ENCODE measurements at regions not wholly inside any gene's neighbourhood (a gene's known extent, or its start where the extent isn't known, plus 50 kb on each side); places are given as distances from the start of the nearest gene placed in this dataset.

- no peaks in the 10 kb centered on the region for H3K36me3 ChIP-seq (ENCODE audit: insufficient read depth, low read length)
- TF ChIP-seq CTCF (IDR thresholded peaks at IDR 0.05; ENCODE audit: low read length) (no peak), EZH2 (IDR thresholded peaks at IDR 0.05; ENCODE audit: borderline replicate concordance, low read length) (no peak)
- no peak overlapping the region for H3K9ac ChIP-seq (ENCODE audit: low read length)
- no peak overlapping the region for H3K27ac ChIP-seq (ENCODE audit: low read depth, low read length, poor library complexity, severe bottlenecking)
- no peaks in the 10 kb centered on the region for H3F3A ChIP-seq (ENCODE audit: insufficient read depth, low read length)
- no peaks in the 10 kb centered on the region for H3K27me3 ChIP-seq (ENCODE audit: insufficient read depth, low read length)
- H2AFZ ChIP-seq (ENCODE audit: low read length), result no peak overlapping the region
- no peak overlapping the region for H3K4me3 ChIP-seq (ENCODE audit: low read depth, low read length, poor library complexity, severe bottlenecking)
- no peaks in the 10 kb centered on the region for H3K9me2 ChIP-seq (ENCODE audit: low read depth, low read length)
- H3K9me3 ChIP-seq (ENCODE audit: low read length), result no peaks in the 10 kb centered on the region
- H3K4me2 ChIP-seq (ENCODE audit: low read length), result no peak overlapping the region
- H4K20me1 ChIP-seq (ENCODE audit: insufficient read depth, low read length), result no peaks in the 10 kb centered on the region
- no peaks in the 10 kb centered on the region for H3K79me2 ChIP-seq (ENCODE audit: insufficient read depth, low read length)
- no peaks in the 10 kb centered on the region for H3K4me1 ChIP-seq (ENCODE audit: insufficient read depth, low read length, severe bottlenecking)
Observed at GRCh38 chr10:28151636-28152035, 151.2 kb downstream of the MPP7 start.

GRCh38 chr10:28149746-28150145 is 150.9 kb upstream of the ODAD2 start:
- no peak for TF ChIP-seq CTCF (IDR thresholded peaks at IDR 0.05; ENCODE audit: low read length)
- TF ChIP-seq EZH2 (IDR thresholded peaks at IDR 0.05; ENCODE audit: borderline replicate concordance, low read length), result no peak
- Histone ChIP-seq H3K36me3 (ENCODE audit: insufficient read depth, low read length) (no peaks in the 10 kb centered on the region), H3K4me2 (ENCODE audit: low read length) (no peak overlapping the region), H2AFZ (ENCODE audit: low read length) (no peak overlapping the region), H3K9me3 (ENCODE audit: low read length) (no peaks in the 10 kb centered on the region), H3K9me2 (ENCODE audit: low read depth, low read length) (no peaks in the 10 kb centered on the region), H4K20me1 (ENCODE audit: insufficient read depth, low read length) (no peaks in the 10 kb centered on the region), H3K79me2 (ENCODE audit: insufficient read depth, low read length) (no peaks in the 10 kb centered on the region), H3K27me3 (ENCODE audit: insufficient read depth, low read length) (no peaks in the 10 kb centered on the region), H3K27ac (ENCODE audit: low read depth, low read length, poor library complexity, severe bottlenecking) (no peak overlapping the region), H3F3A (ENCODE audit: insufficient read depth, low read length) (no peaks in the 10 kb centered on the region), H3K4me1 (ENCODE audit: insufficient read depth, low read length, severe bottlenecking) (no peaks in the 10 kb centered on the region), H3K4me3 (ENCODE audit: low read depth, low read length, poor library complexity, severe bottlenecking) (no peak overlapping the region), H3K9ac (ENCODE audit: low read length) (no peak overlapping the region)

- Histone ChIP-seq H2AFZ (ENCODE audit: low read length) (no peak overlapping the region), H3K9ac (ENCODE audit: low read length) (no peak overlapping the region), H3F3A (ENCODE audit: insufficient read depth, low read length) (no peaks in the 10 kb centered on the region), H4K20me1 (ENCODE audit: insufficient read depth, low read length) (no peaks in the 10 kb centered on the region), H3K4me1 (ENCODE audit: insufficient read depth, low read length, severe bottlenecking) (no peaks in the 10 kb centered on the region), H3K27ac (ENCODE audit: low read depth, low read length, poor library complexity, severe bottlenecking) (no peak overlapping the region), H3K9me3 (ENCODE audit: low read length) (no peaks in the 10 kb centered on the region), H3K4me3 (ENCODE audit: low read depth, low read length, poor library complexity, severe bottlenecking) (no peak overlapping the region), H3K4me2 (ENCODE audit: low read length) (no peak overlapping the region), H3K36me3 (ENCODE audit: insufficient read depth, low read length) (no peaks in the 10 kb centered on the region), H3K79me2 (ENCODE audit: insufficient read depth, low read length) (no peaks in the 10 kb centered on the region), H3K27me3 (ENCODE audit: insufficient read depth, low read length) (no peaks in the 10 kb centered on the region), H3K9me2 (ENCODE audit: low read depth, low read length) (no peaks in the 10 kb centered on the region)
- no peak for TF ChIP-seq EZH2 (IDR thresholded peaks at IDR 0.05; ENCODE audit: borderline replicate concordance, low read length)
- no peak for TF ChIP-seq CTCF (IDR thresholded peaks at IDR 0.05; ENCODE audit: low read length)
Observed at GRCh38 chr10:28147706-28148105, 148.8 kb upstream of the ODAD2 start.

Measured in OCI-LY1 (cell line).